HepG2 (cell line): ENCODE measurements at regions not wholly inside any gene's neighbourhood (a gene's known extent, or its start where the extent isn't known, plus 50 kb on each side); places are given as distances from the start of the nearest gene placed in this dataset.

Source experiments
- ATAC-seq: fragments of 200-7000 bp; cut with Tn5 transposase; 3 replicates; pipeline ENCODE4 v1.9.1; 2020; ENCODE audit warnings: mild to moderate bottlenecking, moderate library complexity
- BruUV-seq: library from RNA; stranded (reverse); fragments of 400-500 nt; replicated peaks from 2 replicates; lab custom pipeline; 2021; lab: Mats Ljungman, UMichigan
- CTCF ChIA-PET: fragments of 300-600 bp; formaldehyde crosslinking; extraction: SDS; loops from one replicate; lab custom pipeline; 2021; ENCODE audit warnings: low total read pairs, inconsistent platforms, low intra/inter-chr PET ratio; lab: Yijun Ruan, JAX
- POLR2A ChIA-PET: fragments of 350-600 bp; sonication (Branson Sonifier 250); formaldehyde crosslinking; loops from one replicate; lab custom pipeline; 2020; ENCODE audit warnings: antibody characterized with exemption, inconsistent platforms; lab: Yijun Ruan, JAX
- DNase-seq: peaks from one replicate; pipeline ENCODE4 v3.0.0-alpha.2; 2015; ENCODE audit warnings: low spot score
- FAIRE-seq: peaks from 3 replicates; lab custom pipeline; 2011; peaks lifted over from hg19 to GRCh38; lab: Jason Lieb, UNC
- H2AFZ ChIP-seq: one replicate; pipeline ENCODE4 v1.6.1; 2011; ENCODE audit warnings: low read length, inconsistent platforms
- H3K27ac ChIP-seq: fragments of 300-600 bp; 3 replicates; pipeline ENCODE4 v1.8.0; 2011; ENCODE audit warnings: mixed run types, mild to moderate bottlenecking, mixed read lengths, low read length, inconsistent platforms; ENCODE audit not compliant: insufficient read depth; ENCODE audit errors: extremely low read length
- H3K27me3 ChIP-seq, 2 experiments: fragments of 200-600 bp in 1 of 2; 2 replicates in 1 of 2; 3 replicates in 1 of 2; pipeline versions ENCODE4 v1.6.0 to v1.8.0; 2011; ENCODE audit warnings: low read length in 2 of 2, mild to moderate bottlenecking in 2 of 2, moderate library complexity in 2 of 2, inconsistent platforms in 1 of 2; ENCODE audit not compliant: insufficient read depth in 2 of 2, control insufficient read depth in 1 of 2
- H3K36me3 ChIP-seq, 2 experiments: fragments of 200-600 bp in 1 of 2; replicated peaks in 1 of 2; 2 replicates in 1 of 2; 3 replicates in 1 of 2; pipeline versions ENCODE4 v1.5.1 to v1.8.0; 2011; ENCODE audit warnings: low read length in 2 of 2, inconsistent platforms in 1 of 2; ENCODE audit not compliant: insufficient read depth in 2 of 2, control insufficient read depth in 1 of 2
- H3K4me1 ChIP-seq: 2 replicates; pipeline ENCODE4 v1.5.1; 2012; ENCODE audit warnings: low read length, inconsistent platforms; ENCODE audit not compliant: insufficient read depth
- H3K4me2 ChIP-seq: 2 replicates; pipeline ENCODE4 v1.6.0; 2011; ENCODE audit warnings: low read depth, low read length, inconsistent platforms
- H3K4me3 ChIP-seq, 3 experiments: fragments of 200-600 bp in 1 of 3; sonication (generic), shearing (Covaris generic) in 1 of 3; replicated peaks in 1 of 3; 2 replicates each; pipeline ENCODE4 v1.5.1; 2011 to 2016; ENCODE audit warnings: low read length in 3 of 3, inconsistent platforms in 2 of 3, low read depth in 2 of 3, mild to moderate bottlenecking in 2 of 3, control low read depth in 1 of 3, mixed read lengths in 1 of 3; ENCODE audit not compliant: insufficient read depth in 1 of 3
- H3K79me2 ChIP-seq: one replicate; pipeline ENCODE4 v1.6.1; 2011; ENCODE audit warnings: low read length, inconsistent platforms; ENCODE audit not compliant: insufficient read depth
- H3K9ac ChIP-seq: 2 replicates; pipeline ENCODE4 v1.6.0; 2011; ENCODE audit warnings: mild to moderate bottlenecking, low read depth, low read length, inconsistent platforms; ENCODE audit not compliant: insufficient read depth
- H3K9me3 ChIP-seq: 2 replicates; pipeline ENCODE4 v1.5.1; 2012; ENCODE audit warnings: mild to moderate bottlenecking, low read length
- H4K20me1 ChIP-seq: 2 replicates; pipeline ENCODE4 v1.6.0; 2011; ENCODE audit warnings: inconsistent platforms, mild to moderate bottlenecking, low read length, moderate library complexity; ENCODE audit not compliant: insufficient read depth
- MYNN ChIP-seq: sonication (generic); formaldehyde crosslinking; IDR thresholded peaks from 2 replicates; pipeline ENCODE4 v1.4.0; 2020; ENCODE audit warnings: mild to moderate bottlenecking, low read depth, missing genetic modification reagents
- ZNF205 ChIP-seq: IDR thresholded peaks from 2 replicates; pipeline ENCODE4 v1.6.1; 2018; ENCODE audit warnings: missing biosample characterization, missing genetic modification reagents
- ZNF878 ChIP-seq: sonication (generic); formaldehyde crosslinking; IDR thresholded peaks from 2 replicates; pipeline ENCODE4 v1.8.1; 2023; ENCODE audit warnings: mild to moderate bottlenecking, missing genetic modification reagents, moderate library complexity
- WGBS: methylation state at CpG from one replicate; pipeline ENCODE4 v1.1.6; 2017; ENCODE audit warnings: low lambda C conversion rate; 5-methylcytosine and 5-hydroxymethylcytosine counted together
- in situ Hi-C: cut with HindIII; loops from 2 replicates; pipeline ENCODE4 v1.10.0; 2017; ENCODE audit warnings: low pct_unique_long_range_greater_than_20kb; ENCODE audit not compliant: extremely low pct_ligation_motif_present
- intact Hi-C: fragments of 100-400 bp; cut with micrococcal nuclease; formaldehyde crosslinking; loops from one replicate; pipeline ENCODE4 v1.10.0; 2022; ENCODE audit not compliant: unreplicated experiment
- TF ChIP-seq, protein P1 (sequence below): sonication (generic); formaldehyde crosslinking; IDR thresholded peaks from 2 replicates; pipeline ENCODE4 v1.4.0; 2020; ENCODE audit warnings: missing genetic modification reagents

GRCh38 chr1:67604778-67605177 lies 80.2 kb upstream of the GADD45A start:
- ChIA-PET CTCF (no interaction called here), POLR2A (interaction anchor here (1.6 kb wide), 1 partner anchor 19 kb away, joined by 3 read pairs; no protein-coding TSS in a partner anchor)
- Histone ChIP-seq H3K9me3 (no peaks in the 10 kb centered on the region), H3K4me1 (no peaks in the 10 kb centered on the region), H2AFZ (no peak overlapping the region), H3K36me3 (no peaks in the 10 kb centered on the region), H3K4me3 (no peak overlapping the region), H3K79me2 (no peaks in the 10 kb centered on the region), H3K4me2 (no peak overlapping the region), H3K27me3 (no peaks in the 10 kb centered on the region), H3K27ac (no peak overlapping the region), H3K9ac (no peak overlapping the region), H4K20me1 (no peaks in the 10 kb centered on the region)
- BruUV-seq, result no TSS peak
- WGBS, result 9% methylated on average over 5 of the region's 5 CpGs
- ATAC-seq, result peak; percentile 76
- in situ Hi-C loops, result no loop called here
- no peak for DNase-seq
- intact Hi-C loops, result no loop called here
- TF ChIP-seq ZNF205, result peak; percentile 86
- no peak for TF ChIP-seq ZNF878
- FAIRE-seq, result no peak

- Histone ChIP-seq H3K9me3 (no peaks in the 10 kb centered on the region), H3K27ac (no peak overlapping the region), H4K20me1 (no peaks in the 10 kb centered on the region), H3K27me3 (peaks cover 0 to 3% of the 10 kb centered on the region in 2 experiments; a peak in 1 of 5 replicates), H3K36me3 (no peaks in the 10 kb centered on the region), H3K4me1 (no peaks in the 10 kb centered on the region), H3K4me3 (no peak overlapping the region), H3K4me2 (no peak overlapping the region), H3K79me2 (no peaks in the 10 kb centered on the region), H3K9ac (no peak overlapping the region), H2AFZ (no peak overlapping the region)
- ATAC-seq, result no peak
- TF ChIP-seq, protein P1, sequence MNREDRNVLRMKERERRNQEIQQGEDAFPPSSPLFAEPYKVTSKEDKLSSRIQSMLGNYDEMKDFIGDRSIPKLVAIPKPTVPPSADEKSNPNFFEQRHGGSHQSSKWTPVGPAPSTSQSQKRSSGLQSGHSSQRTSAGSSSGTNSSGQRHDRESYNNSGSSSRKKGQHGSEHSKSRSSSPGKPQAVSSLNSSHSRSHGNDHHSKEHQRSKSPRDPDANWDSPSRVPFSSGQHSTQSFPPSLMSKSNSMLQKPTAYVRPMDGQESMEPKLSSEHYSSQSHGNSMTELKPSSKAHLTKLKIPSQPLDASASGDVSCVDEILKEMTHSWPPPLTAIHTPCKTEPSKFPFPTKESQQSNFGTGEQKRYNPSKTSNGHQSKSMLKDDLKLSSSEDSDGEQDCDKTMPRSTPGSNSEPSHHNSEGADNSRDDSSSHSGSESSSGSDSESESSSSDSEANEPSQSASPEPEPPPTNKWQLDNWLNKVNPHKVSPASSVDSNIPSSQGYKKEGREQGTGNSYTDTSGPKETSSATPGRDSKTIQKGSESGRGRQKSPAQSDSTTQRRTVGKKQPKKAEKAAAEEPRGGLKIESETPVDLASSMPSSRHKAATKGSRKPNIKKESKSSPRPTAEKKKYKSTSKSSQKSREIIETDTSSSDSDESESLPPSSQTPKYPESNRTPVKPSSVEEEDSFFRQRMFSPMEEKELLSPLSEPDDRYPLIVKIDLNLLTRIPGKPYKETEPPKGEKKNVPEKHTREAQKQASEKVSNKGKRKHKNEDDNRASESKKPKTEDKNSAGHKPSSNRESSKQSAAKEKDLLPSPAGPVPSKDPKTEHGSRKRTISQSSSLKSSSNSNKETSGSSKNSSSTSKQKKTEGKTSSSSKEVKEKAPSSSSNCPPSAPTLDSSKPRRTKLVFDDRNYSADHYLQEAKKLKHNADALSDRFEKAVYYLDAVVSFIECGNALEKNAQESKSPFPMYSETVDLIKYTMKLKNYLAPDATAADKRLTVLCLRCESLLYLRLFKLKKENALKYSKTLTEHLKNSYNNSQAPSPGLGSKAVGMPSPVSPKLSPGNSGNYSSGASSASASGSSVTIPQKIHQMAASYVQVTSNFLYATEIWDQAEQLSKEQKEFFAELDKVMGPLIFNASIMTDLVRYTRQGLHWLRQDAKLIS, result no peak
- TF ChIP-seq MYNN (CRISPR knock-in tag), result no peak
- ChIA-PET POLR2A (interaction anchor here (1.6 kb wide), 1 partner anchor 19 kb away, joined by 3 read pairs; no protein-coding TSS in a partner anchor), CTCF (no interaction called here)
- DNase-seq, result no peak
- no peak for FAIRE-seq
- WGBS, result 62% methylated on average over 3 of the region's 7 CpGs
- no TSS peak for BruUV-seq
- intact Hi-C loops, result no loop called here
- in situ Hi-C loops, result no loop called here
Measured at GRCh38 chr1:67605209-67605780, 79.7 kb upstream of the GADD45A start.
